D721Med (cell line): ENCODE measurements at regions not wholly inside any gene's neighbourhood (a gene's known extent, or its start where the extent isn't known, plus 50 kb on each side); places are given as distances from the start of the nearest gene placed in this dataset.
A peak's percentile ranks its signal among the peaks of the same experiment; 100 is the strongest.
"Not testable (repeated sequence)": the region's sequence is repeated elsewhere in the genome, so short reads cannot be mapped to it uniquely, and the experiment has no call there.

Source experiments
- DNase-seq: peaks from one replicate; pipeline ENCODE4 v3.0.0; 2011; ENCODE audit warnings: low spot score; ENCODE audit not compliant: insufficient read length
- FAIRE-seq: peaks from 2 replicates; lab custom pipeline; 2011; peaks lifted over from hg19 to GRCh38; lab: Jason Lieb, UNC
- TF ChIP-seq, protein P1 (sequence below): IDR thresholded peaks from 2 replicates; pipeline ENCODE4 v1.5.1; 2012; ENCODE audit warnings: mild to moderate bottlenecking, control low read depth; ENCODE audit not compliant: insufficient read depth; ENCODE audit errors: missing control alignments

DNA sequence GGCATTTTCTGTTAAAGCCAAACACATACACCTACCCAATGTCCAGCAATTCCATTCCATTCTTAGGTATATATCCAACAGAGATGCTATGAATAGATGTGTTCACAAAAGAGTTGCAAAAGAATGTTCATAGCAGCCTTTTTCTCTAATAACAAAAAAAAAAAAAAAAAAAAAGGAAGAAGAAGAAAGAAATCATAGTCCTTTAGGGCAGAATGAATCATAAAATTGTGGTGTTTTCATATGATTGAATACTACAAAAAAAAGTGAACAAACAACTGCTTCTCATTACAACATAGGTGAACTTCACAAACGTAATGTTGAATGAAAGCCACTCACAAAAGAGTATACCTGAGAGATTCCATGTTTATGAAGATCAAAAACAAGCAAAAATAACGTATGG, 66.8 kb upstream of the GRK3 start:
- DNase-seq, result no peak
- TF ChIP-seq, protein P1, sequence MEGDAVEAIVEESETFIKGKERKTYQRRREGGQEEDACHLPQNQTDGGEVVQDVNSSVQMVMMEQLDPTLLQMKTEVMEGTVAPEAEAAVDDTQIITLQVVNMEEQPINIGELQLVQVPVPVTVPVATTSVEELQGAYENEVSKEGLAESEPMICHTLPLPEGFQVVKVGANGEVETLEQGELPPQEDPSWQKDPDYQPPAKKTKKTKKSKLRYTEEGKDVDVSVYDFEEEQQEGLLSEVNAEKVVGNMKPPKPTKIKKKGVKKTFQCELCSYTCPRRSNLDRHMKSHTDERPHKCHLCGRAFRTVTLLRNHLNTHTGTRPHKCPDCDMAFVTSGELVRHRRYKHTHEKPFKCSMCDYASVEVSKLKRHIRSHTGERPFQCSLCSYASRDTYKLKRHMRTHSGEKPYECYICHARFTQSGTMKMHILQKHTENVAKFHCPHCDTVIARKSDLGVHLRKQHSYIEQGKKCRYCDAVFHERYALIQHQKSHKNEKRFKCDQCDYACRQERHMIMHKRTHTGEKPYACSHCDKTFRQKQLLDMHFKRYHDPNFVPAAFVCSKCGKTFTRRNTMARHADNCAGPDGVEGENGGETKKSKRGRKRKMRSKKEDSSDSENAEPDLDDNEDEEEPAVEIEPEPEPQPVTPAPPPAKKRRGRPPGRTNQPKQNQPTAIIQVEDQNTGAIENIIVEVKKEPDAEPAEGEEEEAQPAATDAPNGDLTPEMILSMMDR, result no peak
- no peak for FAIRE-seq

DNA sequence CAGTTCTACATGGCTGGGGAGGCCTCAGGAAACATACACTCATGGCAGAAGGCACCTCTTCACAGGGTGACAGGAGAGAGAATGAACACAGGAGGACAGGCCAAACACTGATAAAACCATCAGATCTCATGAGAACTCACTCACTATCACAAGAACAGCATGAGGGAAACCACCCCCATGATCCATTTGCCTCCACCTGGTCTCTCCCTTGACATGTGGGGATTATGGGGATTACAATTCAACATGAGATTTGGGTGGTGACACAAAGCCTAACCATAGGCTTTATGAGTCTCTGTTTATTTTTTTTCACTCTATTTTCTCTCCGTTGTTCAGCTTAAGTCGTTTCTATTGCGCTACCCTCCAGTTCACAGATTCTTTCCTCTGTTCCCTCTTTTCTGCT, 63.8 kb upstream of the GRK3 start:
- FAIRE-seq, result peak; percentile 95
- not testable (repeated sequence) for DNase-seq

DNA sequence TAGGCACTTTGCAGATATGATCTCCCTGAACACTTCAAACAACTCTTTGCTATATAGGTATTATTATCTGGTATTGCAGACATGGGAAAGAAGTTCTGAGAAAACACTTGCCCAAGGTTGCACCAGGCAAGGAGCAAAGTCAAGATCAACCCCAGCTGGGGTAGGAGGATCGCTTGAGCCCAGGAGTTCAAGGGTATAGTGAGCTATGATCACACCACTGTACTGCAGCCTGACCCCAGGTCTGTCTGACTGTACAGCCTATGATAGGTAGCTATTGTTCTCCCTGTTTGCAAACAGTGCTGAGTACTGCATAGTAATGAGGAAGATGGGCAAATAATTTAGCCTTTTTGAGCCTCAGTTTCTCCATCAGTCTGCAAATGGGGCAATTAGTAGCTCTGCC, 60.5 kb upstream of the GRK3 start:
- DNase-seq, result not testable (repeated sequence)
- peak; percentile 74 for FAIRE-seq

DNA sequence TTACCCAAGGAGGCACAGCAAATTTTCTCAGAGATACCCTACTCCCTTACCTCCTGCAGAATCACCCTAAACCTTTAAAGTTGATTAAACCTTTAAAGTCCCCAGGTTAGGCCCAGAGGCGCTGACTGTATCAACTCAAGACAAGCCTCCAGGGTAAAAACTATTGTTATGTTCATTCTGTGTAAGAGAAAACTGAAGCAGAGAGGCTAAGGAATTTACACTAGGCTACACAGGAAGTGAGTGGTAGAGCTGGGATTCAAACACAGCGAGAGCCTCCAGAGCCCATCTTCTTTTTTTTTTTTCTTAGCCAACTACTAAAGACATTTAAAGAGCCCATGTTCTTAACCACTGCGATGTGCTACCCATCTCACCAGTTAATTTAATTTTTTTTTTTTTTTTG, 56.3 kb upstream of the GRK3 start:
- FAIRE-seq (no peak), DNase-seq (no peak)
- TF ChIP-seq, protein P1, result no peak

DNA sequence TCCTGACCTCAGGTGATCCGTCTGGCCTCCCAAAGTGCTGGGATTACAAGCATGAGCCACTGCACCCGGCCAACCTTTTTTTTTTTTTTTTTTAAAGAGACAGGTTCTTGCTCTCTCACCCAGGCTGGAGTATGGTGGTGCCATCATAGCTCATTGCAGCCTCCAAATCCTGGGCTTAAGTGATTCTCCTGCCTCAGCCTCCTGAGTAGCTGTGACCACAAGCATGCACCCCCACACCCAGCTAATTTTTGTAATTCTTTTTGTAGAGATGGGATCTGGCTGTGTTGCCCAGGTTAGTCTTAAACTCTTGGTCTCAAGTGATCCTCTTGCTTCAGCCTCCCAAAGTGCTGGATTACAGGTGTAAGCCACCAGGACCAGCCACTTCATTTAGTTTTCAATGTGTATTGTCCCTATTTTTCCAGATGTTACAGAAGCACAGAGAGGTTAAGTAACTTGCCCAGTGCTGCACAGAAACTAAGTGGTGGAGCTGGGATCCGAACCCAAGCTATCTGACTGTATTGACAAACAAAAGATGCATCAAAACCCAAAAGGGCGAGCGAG, 55.6 kb upstream of the GRK3 start:
- TF ChIP-seq, protein P1, result no peak
- DNase-seq, result no peak
- FAIRE-seq, result no peak

DNA sequence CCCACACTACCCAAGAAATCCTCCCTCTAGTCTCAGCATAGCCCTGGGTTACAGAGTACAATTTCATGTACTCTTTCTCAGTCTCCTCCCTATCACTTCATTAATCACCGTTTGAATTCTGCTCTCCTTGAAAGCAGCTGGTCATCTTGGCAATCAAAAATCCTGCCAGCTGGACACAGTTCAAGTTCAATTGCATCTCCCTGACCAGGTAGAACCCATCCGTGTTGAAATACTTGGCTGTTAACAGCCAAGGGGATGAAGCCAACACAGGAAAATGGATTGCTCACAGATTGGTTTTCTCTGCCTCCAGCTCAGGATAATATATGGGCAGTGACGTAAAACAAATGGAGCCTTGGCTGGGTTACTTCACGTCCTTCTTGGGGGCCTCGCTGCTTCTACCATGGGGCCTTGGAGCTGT, 55.1 kb upstream of the GRK3 start:
- TF ChIP-seq, protein P1, result no peak
- no peak for FAIRE-seq
- no peak for DNase-seq

DNA sequence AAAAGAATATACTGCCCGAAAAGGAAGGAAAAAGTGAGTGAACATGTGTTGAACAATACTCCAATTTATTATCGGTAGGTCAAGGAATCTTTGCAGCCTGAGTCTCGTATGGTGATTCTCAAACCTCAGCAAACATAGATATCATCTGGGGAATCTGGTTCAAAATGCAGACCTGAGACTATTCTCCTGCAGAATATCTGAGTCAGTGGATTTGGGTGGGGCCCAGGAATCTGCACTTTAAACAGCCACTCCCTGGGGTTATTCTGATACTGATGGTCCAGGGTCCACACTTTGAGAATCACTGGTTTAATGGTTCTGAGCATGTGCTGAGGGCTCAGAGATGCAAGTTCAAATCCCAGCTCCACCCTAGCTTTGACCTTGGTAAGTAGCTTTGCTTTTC, 53.6 kb upstream of the GRK3 start:
- TF ChIP-seq, protein P1, result no peak
- FAIRE-seq (no peak), DNase-seq (no peak)

DNA sequence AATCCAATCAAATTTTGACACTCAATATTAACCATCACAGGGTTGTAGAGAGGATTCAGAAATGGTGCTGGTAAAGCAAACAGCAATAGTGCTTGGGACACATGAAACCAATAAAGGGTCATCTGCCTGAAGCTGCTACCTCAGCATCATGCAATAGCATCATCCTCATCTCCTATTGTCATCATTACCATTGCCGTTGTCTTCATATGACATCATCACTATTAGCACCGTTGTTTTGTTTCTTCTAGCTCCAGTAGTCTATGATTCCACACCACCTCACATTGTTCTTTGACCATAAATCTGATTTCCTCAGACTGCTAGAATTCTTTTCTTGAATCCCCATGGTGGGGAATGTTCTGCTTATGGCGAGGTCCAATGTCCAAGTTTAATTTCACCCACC, 52.8 kb upstream of the GRK3 start:
- FAIRE-seq, result no peak

More for the DNA sequence above, 52.8 kb upstream of the GRK3 start:
- TF ChIP-seq, protein P1, result no peak
- no peak for DNase-seq
